GM23338 (cell line): ENCODE measurements at regions not wholly inside any gene's neighbourhood (a gene's known extent, or its start where the extent isn't known, plus 50 kb on each side); places are given as distances from the start of the nearest gene placed in this dataset.

Experiments
- ATAC-seq: fragments of 200-7000 bp; cut with Tn5 transposase; 3 replicates; pipeline ENCODE4 v1.9.1; 2020
- DNase-seq: peaks from one replicate; pipeline ENCODE4 v3.0.0-alpha.2; 2015; ENCODE audit warnings: low spot score
- H2AFZ ChIP-seq: fragments of 200-600 bp; sonication (generic); 2 replicates; pipeline ENCODE4 v1.8.0; 2016; ENCODE audit warnings: antibody characterized with exemption, mild to moderate bottlenecking, moderate library complexity
- H3F3A ChIP-seq: fragments of 200-600 bp; sonication (generic); replicated peaks from 2 replicates; pipeline ENCODE4 v1.8.0; 2017; ENCODE audit warnings: antibody characterized with exemption, mixed run types, low read depth
- H3K27ac ChIP-seq: fragments of 200-600 bp; sonication (generic); 2 replicates; pipeline ENCODE4 v1.6.1; 2016; ENCODE audit warnings: low read depth
- H3K27me3 ChIP-seq: fragments of 200-600 bp; sonication (generic); 2 replicates; pipeline ENCODE4 v1.8.0; 2016; ENCODE audit warnings: mild to moderate bottlenecking, mixed run types, moderate library complexity; ENCODE audit not compliant: insufficient read depth
- H3K36me3 ChIP-seq: fragments of 200-600 bp; sonication (generic); 2 replicates; pipeline ENCODE4 v1.8.0; 2016; ENCODE audit warnings: mild to moderate bottlenecking; ENCODE audit not compliant: insufficient read depth
- H3K4me1 ChIP-seq: fragments of 200-600 bp; sonication (generic); 2 replicates; pipeline ENCODE4 v1.8.0; 2016; ENCODE audit warnings: mild to moderate bottlenecking, moderate library complexity; ENCODE audit not compliant: insufficient read depth
- H3K4me2 ChIP-seq: fragments of 200-600 bp; sonication (generic); 2 replicates; pipeline ENCODE4 v1.7.1; 2017; ENCODE audit warnings: mixed run types
- H3K4me3 ChIP-seq: fragments of 200-600 bp; sonication (generic); 2 replicates; pipeline ENCODE4 v1.6.1; 2016; ENCODE audit warnings: mixed run types
- H3K79me2 ChIP-seq: fragments of 200-600 bp; sonication (generic); replicated peaks from 2 replicates; pipeline ENCODE4 v1.8.0; 2017; ENCODE audit warnings: mild to moderate bottlenecking; ENCODE audit not compliant: insufficient read depth
- H3K9me2 ChIP-seq: fragments of 200-600 bp; sonication (generic); 2 replicates; pipeline ENCODE4 v1.8.0; 2017; ENCODE audit not compliant: insufficient read depth
- H4K20me1 ChIP-seq: fragments of 200-600 bp; sonication (generic); replicated peaks from 2 replicates; pipeline ENCODE4 v1.8.0; 2017; ENCODE audit warnings: mild to moderate bottlenecking; ENCODE audit not compliant: insufficient read depth
- H3K27ac Mint-ChIP-seq: 2 replicates; pipeline ENCODE4 v1.8.0; 2020; ENCODE audit warnings: inconsistent platforms, mild to moderate bottlenecking, moderate library complexity, mixed read lengths
- H3K27me3 Mint-ChIP-seq: 3 replicates; pipeline ENCODE4 v1.8.0; 2022; ENCODE audit warnings: low read depth, mild to moderate bottlenecking, moderate library complexity, mixed read lengths, inconsistent platforms; ENCODE audit not compliant: insufficient read depth, poor library complexity
- H3K36me3 Mint-ChIP-seq: 3 replicates; pipeline ENCODE4 v1.8.0; 2021; ENCODE audit warnings: low read depth, mild to moderate bottlenecking, inconsistent platforms, moderate library complexity, mixed read lengths
- H3K4me1 Mint-ChIP-seq: 3 replicates; pipeline ENCODE4 v1.8.0; 2020; ENCODE audit warnings: mild to moderate bottlenecking, inconsistent platforms, mixed read lengths
- H3K4me3 Mint-ChIP-seq: 3 replicates; pipeline ENCODE4 v1.8.0; 2021; ENCODE audit warnings: moderate library complexity, mild to moderate bottlenecking, inconsistent platforms, mixed read lengths
- H3K9me3 Mint-ChIP-seq: 3 replicates; pipeline ENCODE4 v1.8.0; 2020; ENCODE audit warnings: moderate library complexity, mild to moderate bottlenecking, inconsistent platforms, mixed read lengths
- CREB1 ChIP-seq: fragments of 250-450 bp; sonication (Bioruptor Pico); IDR thresholded peaks from 2 replicates; pipeline ENCODE4 v1.5.0; 2020; ENCODE audit warnings: low read depth, mild to moderate bottlenecking, moderate library complexity
- EZH2 ChIP-seq: fragments of 200-600 bp; sonication (generic); IDR thresholded peaks from one replicate; pipeline ENCODE4 v1.8.0; 2017; ENCODE audit warnings: antibody characterized with exemption, mild to moderate bottlenecking, low read depth; ENCODE audit not compliant: unreplicated experiment
- JUNB ChIP-seq: IDR thresholded peaks from one replicate; pipeline ENCODE4 v1.6.1; 2016; ENCODE audit warnings: antibody characterized with exemption; ENCODE audit not compliant: unreplicated experiment
- NANOG ChIP-seq: IDR thresholded peaks from 2 replicates; pipeline ENCODE4 v1.6.1; 2016; ENCODE audit warnings: antibody characterized with exemption, borderline replicate concordance
- POLR2AphosphoS5 ChIP-seq: IDR thresholded peaks from 2 replicates; pipeline ENCODE4 v1.6.1; 2016; ENCODE audit warnings: antibody characterized with exemption, low read depth
- STAT1 ChIP-seq: IDR thresholded peaks from one replicate; pipeline ENCODE4 v1.6.1; 2016; ENCODE audit warnings: antibody characterized with exemption; ENCODE audit not compliant: unreplicated experiment
- ZNF114 ChIP-seq: fragments of 250-450 bp; sonication (Bioruptor Pico); IDR thresholded peaks from 2 replicates; pipeline ENCODE4 v1.5.0; 2020; ENCODE audit warnings: mild to moderate bottlenecking, moderate library complexity
- ZNF331 ChIP-seq: fragments of 250-450 bp; sonication (Bioruptor Pico); IDR thresholded peaks from 2 replicates; pipeline ENCODE4 v1.5.0; 2020; ENCODE audit warnings: low read depth, mild to moderate bottlenecking, moderate library complexity
- TF ChIP-seq, protein P1 (sequence below), 2 experiments: fragments of 200-600 bp in 1 of 2; sonication (generic) in 1 of 2; conservative IDR thresholded peaks; 2 replicates each; pipeline versions ENCODE4 v1.5.1 to v1.6.1; 2016 to 2017; ENCODE audit warnings: antibody characterized with exemption in 2 of 2, low read depth in 2 of 2, mild to moderate bottlenecking in 2 of 2, moderate library complexity in 1 of 2
- TF ChIP-seq, protein P2 (sequence below): IDR thresholded peaks from one replicate; pipeline ENCODE4 v1.6.1; 2018; ENCODE audit warnings: antibody characterized with exemption; ENCODE audit not compliant: unreplicated experiment
- TF ChIP-seq, protein P3 (sequence below): fragments of 250-450 bp; sonication (Bioruptor Pico); IDR thresholded peaks from 2 replicates; pipeline ENCODE4 v1.5.0; 2020; ENCODE audit warnings: mild to moderate bottlenecking, moderate library complexity

DNA sequence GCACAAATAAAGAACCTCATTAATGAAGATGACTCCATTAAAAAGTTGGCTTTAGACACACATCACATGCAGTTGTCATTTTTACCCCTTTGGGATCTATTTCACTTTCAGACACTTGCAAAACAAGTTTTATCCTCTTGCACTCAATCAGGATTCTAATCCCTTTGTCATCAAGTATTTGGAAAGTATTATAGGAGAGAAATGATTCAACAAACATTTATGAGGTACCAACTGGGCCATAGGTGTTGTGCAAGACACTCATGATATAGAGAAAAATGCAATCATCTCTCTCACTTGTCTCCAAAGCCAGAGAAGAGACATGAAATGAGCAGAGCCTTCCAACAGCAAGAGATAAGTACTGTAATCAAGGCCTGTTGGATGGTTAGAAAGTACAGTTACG, 327.7 kb downstream of the RMST start (continued):
- TF ChIP-seq, protein P1, sequence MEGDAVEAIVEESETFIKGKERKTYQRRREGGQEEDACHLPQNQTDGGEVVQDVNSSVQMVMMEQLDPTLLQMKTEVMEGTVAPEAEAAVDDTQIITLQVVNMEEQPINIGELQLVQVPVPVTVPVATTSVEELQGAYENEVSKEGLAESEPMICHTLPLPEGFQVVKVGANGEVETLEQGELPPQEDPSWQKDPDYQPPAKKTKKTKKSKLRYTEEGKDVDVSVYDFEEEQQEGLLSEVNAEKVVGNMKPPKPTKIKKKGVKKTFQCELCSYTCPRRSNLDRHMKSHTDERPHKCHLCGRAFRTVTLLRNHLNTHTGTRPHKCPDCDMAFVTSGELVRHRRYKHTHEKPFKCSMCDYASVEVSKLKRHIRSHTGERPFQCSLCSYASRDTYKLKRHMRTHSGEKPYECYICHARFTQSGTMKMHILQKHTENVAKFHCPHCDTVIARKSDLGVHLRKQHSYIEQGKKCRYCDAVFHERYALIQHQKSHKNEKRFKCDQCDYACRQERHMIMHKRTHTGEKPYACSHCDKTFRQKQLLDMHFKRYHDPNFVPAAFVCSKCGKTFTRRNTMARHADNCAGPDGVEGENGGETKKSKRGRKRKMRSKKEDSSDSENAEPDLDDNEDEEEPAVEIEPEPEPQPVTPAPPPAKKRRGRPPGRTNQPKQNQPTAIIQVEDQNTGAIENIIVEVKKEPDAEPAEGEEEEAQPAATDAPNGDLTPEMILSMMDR (conservative IDR thresholded peaks at IDR 0.05; ENCODE audit: low read depth in 2 of 2): no peak

DNA sequence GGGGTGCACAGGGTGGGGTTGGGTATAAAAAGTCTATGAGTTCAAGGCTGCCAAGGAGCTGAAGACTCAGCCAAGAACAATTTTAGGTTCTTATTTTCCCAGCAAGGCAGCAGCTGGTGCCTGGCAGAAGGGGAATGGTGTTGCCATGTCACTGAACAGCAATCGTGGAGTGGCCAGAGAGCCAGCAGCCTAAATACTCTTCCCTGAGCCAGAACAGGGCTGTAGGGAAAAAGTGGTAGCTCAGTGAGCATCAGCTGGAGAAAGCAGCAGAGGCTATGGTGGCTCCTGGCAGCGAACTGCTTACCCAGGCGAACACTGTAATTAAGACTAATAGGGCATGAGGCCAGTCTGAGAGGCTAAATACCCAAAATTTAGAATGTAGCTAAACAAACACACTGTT, 334.9 kb downstream of the RMST start:
- Mint-ChIP-seq H3K27ac (no peak overlapping the region), H3K4me1 (peaks cover 7% of the 10 kb centered on the region; the same call in 2 of the 3 replicates), H3K4me3 (no peak overlapping the region), H3K9me3 (peaks cover 6% of the 10 kb centered on the region), H3K27me3 (no peaks in the 10 kb centered on the region), H3K36me3 (peaks cover 5% of the 10 kb centered on the region)
- no peaks in the 10 kb centered on the region for H4K20me1 ChIP-seq
- no peak overlapping the region for H3K27ac ChIP-seq
- DNase-seq (no peak), ATAC-seq (no peak)
- H3K36me3 ChIP-seq: no peaks in the 10 kb centered on the region
- H3K9me2 ChIP-seq: peaks cover 3% of the 10 kb centered on the region; the same call in 1 of the 2 replicates
- no peaks in the 10 kb centered on the region for H3F3A ChIP-seq
- peaks cover 9% of the 10 kb centered on the region for H3K4me1 ChIP-seq
- no peaks in the 10 kb centered on the region for H3K79me2 ChIP-seq
- no peak overlapping the region; the same call in 1 of the 2 replicates for H2AFZ ChIP-seq
- no peak overlapping the region for H3K4me3 ChIP-seq
- H3K4me2 ChIP-seq: no peak overlapping the region
- no peaks in the 10 kb centered on the region for H3K27me3 ChIP-seq
- TF ChIP-seq, protein P1 (conservative IDR thresholded peaks at IDR 0.05; ENCODE audit: low read depth in 2 of 2): no peak
- TF ChIP-seq CREB1 (CRISPR knock-in tag): no peak
- TF ChIP-seq JUNB: no peak
- no peak for TF ChIP-seq EZH2
- no peak for TF ChIP-seq ZNF114
- TF ChIP-seq, protein P2, sequence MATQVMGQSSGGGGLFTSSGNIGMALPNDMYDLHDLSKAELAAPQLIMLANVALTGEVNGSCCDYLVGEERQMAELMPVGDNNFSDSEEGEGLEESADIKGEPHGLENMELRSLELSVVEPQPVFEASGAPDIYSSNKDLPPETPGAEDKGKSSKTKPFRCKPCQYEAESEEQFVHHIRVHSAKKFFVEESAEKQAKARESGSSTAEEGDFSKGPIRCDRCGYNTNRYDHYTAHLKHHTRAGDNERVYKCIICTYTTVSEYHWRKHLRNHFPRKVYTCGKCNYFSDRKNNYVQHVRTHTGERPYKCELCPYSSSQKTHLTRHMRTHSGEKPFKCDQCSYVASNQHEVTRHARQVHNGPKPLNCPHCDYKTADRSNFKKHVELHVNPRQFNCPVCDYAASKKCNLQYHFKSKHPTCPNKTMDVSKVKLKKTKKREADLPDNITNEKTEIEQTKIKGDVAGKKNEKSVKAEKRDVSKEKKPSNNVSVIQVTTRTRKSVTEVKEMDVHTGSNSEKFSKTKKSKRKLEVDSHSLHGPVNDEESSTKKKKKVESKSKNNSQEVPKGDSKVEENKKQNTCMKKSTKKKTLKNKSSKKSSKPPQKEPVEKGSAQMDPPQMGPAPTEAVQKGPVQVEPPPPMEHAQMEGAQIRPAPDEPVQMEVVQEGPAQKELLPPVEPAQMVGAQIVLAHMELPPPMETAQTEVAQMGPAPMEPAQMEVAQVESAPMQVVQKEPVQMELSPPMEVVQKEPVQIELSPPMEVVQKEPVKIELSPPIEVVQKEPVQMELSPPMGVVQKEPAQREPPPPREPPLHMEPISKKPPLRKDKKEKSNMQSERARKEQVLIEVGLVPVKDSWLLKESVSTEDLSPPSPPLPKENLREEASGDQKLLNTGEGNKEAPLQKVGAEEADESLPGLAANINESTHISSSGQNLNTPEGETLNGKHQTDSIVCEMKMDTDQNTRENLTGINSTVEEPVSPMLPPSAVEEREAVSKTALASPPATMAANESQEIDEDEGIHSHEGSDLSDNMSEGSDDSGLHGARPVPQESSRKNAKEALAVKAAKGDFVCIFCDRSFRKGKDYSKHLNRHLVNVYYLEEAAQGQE: no peak
- no peak for TF ChIP-seq NANOG
- no peak for TF ChIP-seq POLR2AphosphoS5
- no peak for TF ChIP-seq ZNF331
- TF ChIP-seq, protein P3, sequence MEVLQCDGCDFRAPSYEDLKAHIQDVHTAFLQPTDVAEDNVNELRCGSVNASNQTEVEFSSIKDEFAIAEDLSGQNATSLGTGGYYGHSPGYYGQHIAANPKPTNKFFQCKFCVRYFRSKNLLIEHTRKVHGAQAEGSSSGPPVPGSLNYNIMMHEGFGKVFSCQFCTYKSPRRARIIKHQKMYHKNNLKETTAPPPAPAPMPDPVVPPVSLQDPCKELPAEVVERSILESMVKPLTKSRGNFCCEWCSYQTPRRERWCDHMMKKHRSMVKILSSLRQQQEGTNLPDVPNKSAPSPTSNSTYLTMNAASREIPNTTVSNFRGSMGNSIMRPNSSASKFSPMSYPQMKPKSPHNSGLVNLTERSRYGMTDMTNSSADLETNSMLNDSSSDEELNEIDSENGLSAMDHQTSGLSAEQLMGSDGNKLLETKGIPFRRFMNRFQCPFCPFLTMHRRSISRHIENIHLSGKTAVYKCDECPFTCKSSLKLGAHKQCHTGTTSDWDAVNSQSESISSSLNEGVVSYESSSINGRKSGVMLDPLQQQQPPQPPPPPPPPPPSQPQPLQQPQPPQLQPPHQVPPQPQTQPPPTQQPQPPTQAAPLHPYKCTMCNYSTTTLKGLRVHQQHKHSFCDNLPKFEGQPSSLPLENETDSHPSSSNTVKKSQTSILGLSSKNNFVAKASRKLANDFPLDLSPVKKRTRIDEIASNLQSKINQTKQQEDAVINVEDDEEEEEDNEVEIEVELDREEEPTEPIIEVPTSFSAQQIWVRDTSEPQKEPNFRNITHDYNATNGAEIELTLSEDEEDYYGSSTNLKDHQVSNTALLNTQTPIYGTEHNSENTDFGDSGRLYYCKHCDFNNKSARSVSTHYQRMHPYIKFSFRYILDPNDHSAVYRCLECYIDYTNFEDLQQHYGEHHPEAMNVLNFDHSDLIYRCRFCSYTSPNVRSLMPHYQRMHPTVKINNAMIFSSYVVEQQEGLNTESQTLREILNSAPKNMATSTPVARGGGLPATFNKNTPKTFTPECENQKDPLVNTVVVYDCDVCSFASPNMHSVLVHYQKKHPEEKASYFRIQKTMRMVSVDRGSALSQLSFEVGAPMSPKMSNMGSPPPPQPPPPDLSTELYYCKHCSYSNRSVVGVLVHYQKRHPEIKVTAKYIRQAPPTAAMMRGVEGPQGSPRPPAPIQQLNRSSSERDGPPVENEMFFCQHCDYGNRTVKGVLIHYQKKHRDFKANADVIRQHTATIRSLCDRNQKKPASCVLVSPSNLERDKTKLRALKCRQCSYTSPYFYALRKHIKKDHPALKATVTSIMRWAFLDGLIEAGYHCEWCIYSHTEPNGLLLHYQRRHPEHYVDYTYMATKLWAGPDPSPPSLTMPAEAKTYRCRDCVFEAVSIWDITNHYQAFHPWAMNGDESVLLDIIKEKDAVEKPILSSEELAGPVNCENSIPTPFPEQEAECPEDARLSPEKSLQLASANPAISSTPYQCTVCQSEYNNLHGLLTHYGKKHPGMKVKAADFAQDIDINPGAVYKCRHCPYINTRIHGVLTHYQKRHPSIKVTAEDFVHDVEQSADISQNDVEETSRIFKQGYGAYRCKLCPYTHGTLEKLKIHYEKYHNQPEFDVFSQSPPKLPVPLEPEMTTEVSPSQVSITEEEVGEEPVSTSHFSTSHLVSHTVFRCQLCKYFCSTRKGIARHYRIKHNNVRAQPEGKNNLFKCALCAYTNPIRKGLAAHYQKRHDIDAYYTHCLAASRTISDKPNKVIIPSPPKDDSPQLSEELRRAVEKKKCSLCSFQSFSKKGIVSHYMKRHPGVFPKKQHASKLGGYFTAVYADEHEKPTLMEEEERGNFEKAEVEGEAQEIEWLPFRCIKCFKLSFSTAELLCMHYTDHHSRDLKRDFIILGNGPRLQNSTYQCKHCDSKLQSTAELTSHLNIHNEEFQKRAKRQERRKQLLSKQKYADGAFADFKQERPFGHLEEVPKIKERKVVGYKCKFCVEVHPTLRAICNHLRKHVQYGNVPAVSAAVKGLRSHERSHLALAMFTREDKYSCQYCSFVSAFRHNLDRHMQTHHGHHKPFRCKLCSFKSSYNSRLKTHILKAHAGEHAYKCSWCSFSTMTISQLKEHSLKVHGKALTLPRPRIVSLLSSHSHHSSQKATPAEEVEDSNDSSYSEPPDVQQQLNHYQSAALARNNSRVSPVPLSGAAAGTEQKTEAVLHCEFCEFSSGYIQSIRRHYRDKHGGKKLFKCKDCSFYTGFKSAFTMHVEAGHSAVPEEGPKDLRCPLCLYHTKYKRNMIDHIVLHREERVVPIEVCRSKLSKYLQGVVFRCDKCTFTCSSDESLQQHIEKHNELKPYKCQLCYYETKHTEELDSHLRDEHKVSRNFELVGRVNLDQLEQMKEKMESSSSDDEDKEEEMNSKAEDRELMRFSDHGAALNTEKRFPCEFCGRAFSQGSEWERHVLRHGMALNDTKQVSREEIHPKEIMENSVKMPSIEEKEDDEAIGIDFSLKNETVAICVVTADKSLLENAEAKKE (CRISPR knock-in tag): no peak
- TF ChIP-seq STAT1: no peak
